ENCODE measurements at regions not wholly inside any gene's neighbourhood (a gene's known extent, or its start where the extent isn't known, plus 50 kb on each side); places are given as distances from the start of the nearest gene placed in this dataset.
A peak's percentile ranks its signal among the peaks of the same experiment; 100 is the strongest.

- Histone ChIP-seq H3K9me2 (ENCODE audit: insufficient read depth) (no peaks in the 10 kb centered on the region), H3K4me3 (replicated peaks in 1 of 2; ENCODE audit: low read depth in 1 of 2, low read length in 2 of 2) (no peak overlapping the region), H3K4me2 (ENCODE audit: low read length) (no peak overlapping the region), H3K4me1 (ENCODE audit: control insufficient read depth in 1 of 2, insufficient read depth in 2 of 2, low read length in 2 of 2) (no peaks in the 10 kb centered on the region), H3K79me2 (ENCODE audit: insufficient read depth, low read length) (no peaks in the 10 kb centered on the region), H3K27ac (ENCODE audit: low read depth, low read length) (no peak overlapping the region), H4K20me1 (ENCODE audit: insufficient read depth) (no peaks in the 10 kb centered on the region), H3K36me3 (ENCODE audit: control insufficient read depth in 1 of 2, insufficient read depth in 2 of 2, low read length in 2 of 2) (no peaks in the 10 kb centered on the region), H3K27me3 (ENCODE audit: insufficient read depth, low read length) (no peaks in the 10 kb centered on the region), H2AFZ (ENCODE audit: low read depth, low read length, poor library complexity, severe bottlenecking) (no peak overlapping the region), H3K9me3 (ENCODE audit: control insufficient read depth in 1 of 2, insufficient read depth in 1 of 2, low read depth in 1 of 2, low read length in 2 of 2) (no peaks in the 10 kb centered on the region), H3K9ac (ENCODE audit: low read length) (no peak overlapping the region)
- POLR2A ChIA-PET: no interaction called here
- BruUV-seq (replicated peaks): no TSS peak
- RAD21 ChIA-PET (ENCODE audit: low non-redundant PET in 1 of 2, low total read pairs in 2 of 2, uncharacterized antibody in 2 of 2, unreplicated experiment in 2 of 2): no interaction called here
- CTCF ChIA-PET: no interaction called here
- ATAC-seq (no peak), DNase-seq (ENCODE audit: low read depth, low spot score) (no peak)
- TF ChIP-seq CTCF (IDR thresholded peaks at IDR 0.05 in 2 of 3, conservative IDR thresholded peaks at IDR 0.05 in 1 of 3; ENCODE audit: borderline replicate concordance in 1 of 3, insufficient read depth in 1 of 3, low read depth in 2 of 3, low read length in 2 of 3): no peak
- TF ChIP-seq REST (IDR thresholded peaks at IDR 0.05; ENCODE audit: low read depth): peak; percentile 49
- intact Hi-C loops (cut with micrococcal nuclease): no loop called here
These were observed 475.9 kb downstream of the PDHA2 start for GRCh38 chr4:96315815-96316214.

GRCh38 chr4:96316776-96317175 lies 476.9 kb downstream of the PDHA2 start:
- ChIA-PET RAD21 (ENCODE audit: low non-redundant PET in 1 of 2, low total read pairs in 2 of 2, uncharacterized antibody in 2 of 2, unreplicated experiment in 2 of 2) (no interaction called here), POLR2A (no interaction called here), CTCF (no interaction called here)
- Histone ChIP-seq H2AFZ (ENCODE audit: low read depth, low read length, poor library complexity, severe bottlenecking) (no peak overlapping the region), H3K9me3 (ENCODE audit: control insufficient read depth in 1 of 2, insufficient read depth in 1 of 2, low read depth in 1 of 2, low read length in 2 of 2) (no peaks in the 10 kb centered on the region), H3K4me3 (replicated peaks in 1 of 2; ENCODE audit: low read depth in 1 of 2, low read length in 2 of 2) (no peak overlapping the region), H3K9me2 (ENCODE audit: insufficient read depth) (no peaks in the 10 kb centered on the region), H4K20me1 (ENCODE audit: insufficient read depth) (no peaks in the 10 kb centered on the region), H3K4me1 (ENCODE audit: control insufficient read depth in 1 of 2, insufficient read depth in 2 of 2, low read length in 2 of 2) (no peaks in the 10 kb centered on the region), H3K9ac (ENCODE audit: low read length) (no peak overlapping the region), H3K27me3 (ENCODE audit: insufficient read depth, low read length) (no peaks in the 10 kb centered on the region), H3K36me3 (ENCODE audit: control insufficient read depth in 1 of 2, insufficient read depth in 2 of 2, low read length in 2 of 2) (no peaks in the 10 kb centered on the region), H3K79me2 (ENCODE audit: insufficient read depth, low read length) (no peaks in the 10 kb centered on the region), H3K27ac (ENCODE audit: low read depth, low read length) (no peak overlapping the region), H3K4me2 (ENCODE audit: low read length) (no peak overlapping the region)
- BruUV-seq (replicated peaks): no TSS peak
- DNase-seq (ENCODE audit: low read depth, low spot score): no peak
- ATAC-seq: no peak
- intact Hi-C loops (cut with micrococcal nuclease): no loop called here
- TF ChIP-seq, protein P1, sequence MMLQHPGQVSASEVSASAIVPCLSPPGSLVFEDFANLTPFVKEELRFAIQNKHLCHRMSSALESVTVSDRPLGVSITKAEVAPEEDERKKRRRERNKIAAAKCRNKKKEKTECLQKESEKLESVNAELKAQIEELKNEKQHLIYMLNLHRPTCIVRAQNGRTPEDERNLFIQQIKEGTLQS (IDR thresholded peaks at IDR 0.05): no peak
- TF ChIP-seq FOSL1 (IDR thresholded peaks at IDR 0.05; ENCODE audit: low read depth) (no peak), EZH2phosphoT487 (IDR thresholded peaks at IDR 0.05; ENCODE audit: borderline replicate concordance) (no peak), SRF (IDR thresholded peaks at IDR 0.05; ENCODE audit: low read depth) (no peak), EZH2 (IDR thresholded peaks at IDR 0.05) (no peak), ELF1 (IDR thresholded peaks at IDR 0.05; ENCODE audit: borderline replicate concordance, low read depth) (no peak), JUND (IDR thresholded peaks at IDR 0.05) (no peak), ZNF274 (IDR thresholded peaks at IDR 0.05; ENCODE audit: low read depth, low read length) (no peak), EGR1 (IDR thresholded peaks at IDR 0.05; ENCODE audit: low read depth) (no peak), ZFX (IDR thresholded peaks at IDR 0.05) (no peak)
